ENCODE measurements at regions not wholly inside any gene's neighbourhood (a gene's known extent, or its start where the extent isn't known, plus 50 kb on each side); places are given as distances from the start of the nearest gene placed in this dataset.

DNA sequence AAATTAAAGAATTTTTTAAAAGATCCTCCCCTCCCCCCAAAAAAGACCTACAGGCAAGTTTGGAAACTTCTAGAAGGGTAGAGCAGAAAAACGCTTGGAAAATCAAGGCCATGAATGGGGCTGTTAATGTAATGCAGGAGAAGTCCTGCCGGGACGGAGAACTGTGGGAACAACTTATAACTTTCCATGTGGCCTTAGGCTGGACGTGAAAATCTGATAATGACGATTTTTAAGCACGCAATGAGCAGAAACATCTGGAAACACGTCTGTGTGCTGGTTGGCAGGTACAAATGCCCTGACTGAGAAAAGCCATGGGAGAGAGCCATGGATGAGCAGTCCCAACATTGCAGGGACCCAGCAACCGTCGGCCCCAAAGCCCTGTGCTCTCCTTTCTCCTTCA lies 198.7 kb upstream of the RREB1 start:
- Histone ChIP-seq H3K27me3 (no peaks in the 10 kb centered on the region), H3K9me3 (no peaks in the 10 kb centered on the region), H3K4me1 (peaks cover 0 to 10% (median 5%) of the 10 kb centered on the region in 4 donors), H3K36me3 (no peaks in the 10 kb centered on the region), H3K27ac (no peak overlapping the region), H3K4me3 (no peak overlapping the region)
- WGBS, 5 donors = 76 to 81% (median 80%) methylated on average over 9 of the region's 9 CpGs
- intact Hi-C loops (cut with DNase I; ENCODE audit: low total_unique reads) = no loop called here
- DNase-seq = no peak
- TF ChIP-seq, protein P1, sequence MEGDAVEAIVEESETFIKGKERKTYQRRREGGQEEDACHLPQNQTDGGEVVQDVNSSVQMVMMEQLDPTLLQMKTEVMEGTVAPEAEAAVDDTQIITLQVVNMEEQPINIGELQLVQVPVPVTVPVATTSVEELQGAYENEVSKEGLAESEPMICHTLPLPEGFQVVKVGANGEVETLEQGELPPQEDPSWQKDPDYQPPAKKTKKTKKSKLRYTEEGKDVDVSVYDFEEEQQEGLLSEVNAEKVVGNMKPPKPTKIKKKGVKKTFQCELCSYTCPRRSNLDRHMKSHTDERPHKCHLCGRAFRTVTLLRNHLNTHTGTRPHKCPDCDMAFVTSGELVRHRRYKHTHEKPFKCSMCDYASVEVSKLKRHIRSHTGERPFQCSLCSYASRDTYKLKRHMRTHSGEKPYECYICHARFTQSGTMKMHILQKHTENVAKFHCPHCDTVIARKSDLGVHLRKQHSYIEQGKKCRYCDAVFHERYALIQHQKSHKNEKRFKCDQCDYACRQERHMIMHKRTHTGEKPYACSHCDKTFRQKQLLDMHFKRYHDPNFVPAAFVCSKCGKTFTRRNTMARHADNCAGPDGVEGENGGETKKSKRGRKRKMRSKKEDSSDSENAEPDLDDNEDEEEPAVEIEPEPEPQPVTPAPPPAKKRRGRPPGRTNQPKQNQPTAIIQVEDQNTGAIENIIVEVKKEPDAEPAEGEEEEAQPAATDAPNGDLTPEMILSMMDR (IDR thresholded peaks at IDR 0.05) = no peak
- TF ChIP-seq EP300 (IDR thresholded peaks at IDR 0.05) (no peak), POLR2AphosphoS5 (IDR thresholded peaks at IDR 0.05) (no peak), POLR2A (IDR thresholded peaks at IDR 0.05) (no peak)

DNA sequence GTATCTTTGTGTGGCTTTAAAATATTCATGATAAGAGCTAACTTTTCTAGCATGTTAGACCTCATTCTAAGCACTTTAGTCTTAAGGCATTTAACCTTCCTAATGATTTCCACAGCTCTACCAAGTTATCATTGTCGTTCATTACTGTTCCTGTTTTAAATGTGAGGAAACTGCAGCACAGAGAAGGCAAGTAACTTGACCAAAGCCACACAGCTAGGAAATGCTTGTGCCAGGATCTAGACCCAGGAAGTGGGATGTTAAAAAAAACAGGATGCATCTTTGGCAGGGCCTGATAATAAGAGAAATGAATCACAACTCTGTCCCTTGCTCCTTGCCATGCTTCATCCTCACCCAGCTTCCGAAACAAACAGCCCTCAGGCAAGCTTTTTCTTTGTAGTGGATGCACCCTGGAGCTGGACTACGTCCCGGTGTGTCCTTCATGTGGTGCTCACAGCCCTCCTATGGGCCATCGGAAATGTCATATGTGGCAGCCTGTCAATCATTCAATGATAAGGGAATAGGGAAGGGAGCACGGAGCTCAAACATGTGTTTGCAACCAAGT lies 196.9 kb upstream of the RREB1 start:
- TF ChIP-seq POLR2A (IDR thresholded peaks at IDR 0.05) = no peak
- no peak for TF ChIP-seq POLR2AphosphoS5 (IDR thresholded peaks at IDR 0.05)
- no peak for TF ChIP-seq EP300 (IDR thresholded peaks at IDR 0.05)
- TF ChIP-seq, protein P1 (IDR thresholded peaks at IDR 0.05) = no peak
- H3K4me1 ChIP-seq = peaks cover 0 to 18% (median 11%) of the 10 kb centered on the region in 4 donors
- WGBS, 5 donors = 90 to 96% (median 93%) methylated on average over 6 of the region's 6 CpGs
- no peak overlapping the region for H3K4me3 ChIP-seq
- no peak for DNase-seq
- H3K36me3 ChIP-seq = no peaks in the 10 kb centered on the region
- H3K27me3 ChIP-seq = no peaks in the 10 kb centered on the region
- intact Hi-C loops (cut with DNase I; ENCODE audit: low total_unique reads) = no loop called here
- H3K27ac ChIP-seq = no peak overlapping the region
- no peaks in the 10 kb centered on the region for H3K9me3 ChIP-seq

DNA sequence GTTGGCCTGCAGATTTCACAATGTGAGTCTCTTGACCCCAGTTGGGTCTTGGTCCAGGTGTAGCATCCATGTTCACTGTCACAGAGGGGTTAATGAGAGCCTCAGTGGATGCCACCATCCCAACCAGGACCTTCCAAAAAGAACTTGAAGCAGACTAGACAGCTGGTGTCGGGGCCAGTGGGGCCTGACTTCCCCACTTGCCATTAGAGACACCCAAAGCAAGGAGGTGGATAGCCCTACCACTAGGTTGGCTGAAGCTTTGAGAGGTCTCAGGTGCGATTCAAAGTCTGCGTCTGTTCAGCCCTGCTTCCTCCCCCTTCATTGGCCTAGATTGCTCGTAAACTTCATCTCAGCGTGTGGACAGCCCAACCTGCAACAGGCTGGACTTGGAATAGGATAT lies 196.4 kb upstream of the RREB1 start:
- H3K36me3 ChIP-seq = no peaks in the 10 kb centered on the region
- H3K27ac ChIP-seq = no peak overlapping the region
- WGBS, 5 donors = 82 to 99% (median 98%) methylated on average over 5 of the region's 5 CpGs
- intact Hi-C loops (cut with DNase I; ENCODE audit: low total_unique reads) = no loop called here
- no peak overlapping the region for H3K4me3 ChIP-seq
- no peak for DNase-seq
- TF ChIP-seq EP300 (IDR thresholded peaks at IDR 0.05) (no peak), POLR2AphosphoS5 (IDR thresholded peaks at IDR 0.05) (no peak), POLR2A (IDR thresholded peaks at IDR 0.05) (no peak)
- TF ChIP-seq, protein P1 (IDR thresholded peaks at IDR 0.05) = no peak
- no peaks in the 10 kb centered on the region for H3K9me3 ChIP-seq
- H3K4me1 ChIP-seq = peaks cover 4 to 24% (median 13%) of the 10 kb centered on the region in 4 donors
- H3K27me3 ChIP-seq = no peaks in the 10 kb centered on the region

DNA sequence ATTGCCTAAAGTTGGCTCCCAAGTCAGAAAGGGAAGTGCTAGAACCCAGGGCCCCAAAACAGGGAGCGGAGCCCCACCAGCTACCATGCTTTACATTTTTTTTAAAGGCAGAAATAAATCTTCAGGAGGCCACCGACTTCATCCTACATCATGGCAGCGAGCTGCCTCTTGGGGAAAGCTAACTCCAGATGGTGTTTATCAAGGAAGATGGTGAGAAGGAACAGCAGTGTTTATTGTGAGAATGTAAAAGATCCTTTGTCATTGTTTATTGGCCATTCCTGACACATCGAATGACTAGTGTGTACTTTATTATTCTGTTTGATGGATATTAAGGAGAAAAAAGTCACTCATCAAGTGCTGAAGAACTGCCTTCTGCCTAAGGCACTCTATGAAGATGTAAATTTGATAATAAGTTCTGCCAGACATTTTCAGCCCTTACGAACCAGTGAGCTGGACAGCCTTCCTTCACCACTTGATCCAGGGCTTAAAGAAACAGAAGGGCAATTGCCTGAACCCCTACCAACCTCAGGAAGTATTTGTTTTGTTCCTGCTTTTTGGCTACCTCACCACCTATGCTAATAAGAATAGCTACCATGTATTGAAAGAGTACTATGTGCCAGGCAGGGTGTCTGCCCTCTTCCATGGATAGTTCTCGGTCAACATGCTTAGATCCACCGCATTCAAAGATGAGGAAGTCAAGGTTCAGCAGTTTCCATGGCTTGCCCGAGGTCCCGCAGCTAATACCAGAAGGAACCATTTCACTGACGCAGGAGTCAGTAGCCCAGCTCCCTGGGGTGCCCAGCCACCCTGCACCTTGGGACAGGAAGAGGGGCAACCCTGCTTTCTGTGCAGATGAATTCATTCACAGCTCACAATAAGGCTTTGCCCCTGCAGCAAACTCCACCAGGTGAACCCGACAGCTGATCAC lies 194.7 kb upstream of the RREB1 start:
- H3K4me3 ChIP-seq = no peak overlapping the region
- TF ChIP-seq POLR2A (IDR thresholded peaks at IDR 0.05) = no peak
- TF ChIP-seq EP300 (IDR thresholded peaks at IDR 0.05) = no peak
- TF ChIP-seq POLR2AphosphoS5 (IDR thresholded peaks at IDR 0.05) = peak in 1 of 3 donors; percentile 36
- H3K9me3 ChIP-seq = no peaks in the 10 kb centered on the region
- H3K36me3 ChIP-seq = no peaks in the 10 kb centered on the region
- H3K27me3 ChIP-seq = no peaks in the 10 kb centered on the region
- intact Hi-C loops (cut with DNase I; ENCODE audit: low total_unique reads) = no loop called here
- 75 to 82% (median 78%) methylated on average over 11 of the region's 11 CpGs for WGBS, 5 donors
- H3K4me1 ChIP-seq = peaks cover 6 to 29% (median 20%) of the 10 kb centered on the region in 4 donors
- peak in 1 of 2 donors; percentile 64 for DNase-seq
- peak overlapping the region in 1 of 5 donors; percentile 0 for H3K27ac ChIP-seq

All from stomach (tissue), 8 donors.